ENCODE measurements at regions not wholly inside any gene's neighbourhood (a gene's known extent, or its start where the extent isn't known, plus 50 kb on each side); places are given as distances from the start of the nearest gene placed in this dataset.

DNA sequence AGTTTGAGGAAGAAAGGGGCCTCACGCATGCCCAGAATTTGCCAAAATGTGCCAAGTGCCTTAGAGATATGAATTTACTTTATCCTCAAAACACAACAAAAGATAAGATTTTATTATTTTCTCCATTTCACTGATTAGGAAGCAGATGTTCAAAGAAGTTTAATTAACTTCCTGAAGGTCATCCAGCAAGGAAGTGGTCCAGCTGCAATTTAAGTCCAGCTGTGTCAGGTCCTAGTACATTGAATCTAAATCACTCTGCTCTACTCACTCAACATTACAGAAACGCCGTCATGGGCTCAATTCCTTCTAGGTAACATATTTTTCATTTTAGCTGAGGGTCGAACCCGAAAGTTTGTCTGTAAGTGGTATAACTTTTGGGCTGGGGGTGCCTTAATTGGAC lies 115.4 kb downstream of the CCDC34 start:
- Histone ChIP-seq H4K20me1 (replicated peaks; ENCODE audit: control insufficient read depth, insufficient read depth, low read length) (no peaks in the 10 kb centered on the region), H3K4me1 (replicated peaks in 1 of 2; ENCODE audit: control insufficient read depth in 2 of 2, insufficient read depth in 2 of 2, low read length in 2 of 2) (peaks cover 1 to 2% of the 10 kb centered on the region in 2 experiments; a peak in 3 of 5 replicates), H3K9me3 (replicated peaks; ENCODE audit: control insufficient read depth, insufficient read depth, low read depth, low read length) (no peaks in the 10 kb centered on the region), H3K4me3 (no peak overlapping the region), H3K79me2 (ENCODE audit: control insufficient read depth, insufficient read depth, low read length) (no peaks in the 10 kb centered on the region), H3K4me2 (ENCODE audit: insufficient read depth, low read length) (no peak overlapping the region), H3K9ac (ENCODE audit: insufficient read depth in 1 of 2, low read depth in 2 of 2, low read length in 2 of 2) (no peak overlapping the region), H3K9me1 (ENCODE audit: control insufficient read depth, insufficient read depth, low read length) (no peaks in the 10 kb centered on the region), H2AFZ (ENCODE audit: low read depth, low read length) (no peak overlapping the region), H3K27me3 (ENCODE audit: control insufficient read depth in 2 of 2, insufficient read depth in 2 of 2, low read length in 2 of 2) (peaks cover 0 to 3% of the 10 kb centered on the region in 2 experiments; a peak in 2 of 5 replicates), H3K36me3 (ENCODE audit: control insufficient read depth, insufficient read depth, low read length) (no peaks in the 10 kb centered on the region), H3K27ac (ENCODE audit: extremely low read depth, low read depth, low read length) (no peak overlapping the region)
- DNase-seq (ENCODE audit: extremely low read depth in 1 of 4, low spot score in 3 of 4) (no peak), ATAC-seq (no peak), FAIRE-seq (no peak)
- in situ Hi-C loops (cut with MboI) = no loop called here
- POLR2A ChIA-PET = no interaction called here
- TF ChIP-seq NFIC (IDR thresholded peaks at IDR 0.05) (no peak), ZNF766 (CRISPR knock-in tag; conservative IDR thresholded peaks at IDR 0.05) (no peak), ETV1 (tag; conservative IDR thresholded peaks at IDR 0.05; ENCODE audit: low read depth) (no peak), ZSCAN29 (IDR thresholded peaks at IDR 0.05) (no peak)
- WGBS (ENCODE audit: insufficient coverage, low coverage, missing lambda C conversion rate) = 14% methylated on average over 5 of the region's 5 CpGs
- no TSS peak for BruUV-seq (replicated peaks)
- intact Hi-C loops (cut with micrococcal nuclease) = no loop called here
- CTCF ChIA-PET (ENCODE audit: low intra/inter-chr PET ratio) = no interaction called here

DNA sequence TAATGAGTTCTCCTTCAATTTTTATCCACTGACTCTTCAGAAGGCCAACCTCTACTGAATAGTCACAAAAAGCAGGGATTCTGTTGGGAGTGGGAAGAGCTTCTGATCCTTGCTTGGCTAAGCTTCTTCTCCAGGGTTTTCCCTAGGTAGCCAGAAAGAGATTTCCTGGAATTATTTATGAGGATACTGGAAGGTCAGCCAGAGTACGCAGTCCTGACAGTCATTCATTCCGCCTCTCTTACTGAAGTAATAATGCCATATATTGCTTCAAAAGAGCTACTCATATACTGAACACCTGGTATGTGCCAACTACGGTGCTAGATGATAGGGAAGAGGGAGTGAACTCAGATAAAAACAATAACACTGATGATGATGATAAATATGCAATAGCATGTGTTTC lies 116.1 kb downstream of the CCDC34 start:
- Histone ChIP-seq H3K27me3 (ENCODE audit: control insufficient read depth in 2 of 2, insufficient read depth in 2 of 2, low read length in 2 of 2) (peaks cover 0 to 3% of the 10 kb centered on the region in 2 experiments; a peak in 2 of 5 replicates), H3K79me2 (ENCODE audit: control insufficient read depth, insufficient read depth, low read length) (no peaks in the 10 kb centered on the region), H4K20me1 (replicated peaks; ENCODE audit: control insufficient read depth, insufficient read depth, low read length) (no peaks in the 10 kb centered on the region), H3K4me2 (ENCODE audit: insufficient read depth, low read length) (no peak overlapping the region), H2AFZ (ENCODE audit: low read depth, low read length) (no peak overlapping the region), H3K4me1 (replicated peaks in 1 of 2; ENCODE audit: control insufficient read depth in 2 of 2, insufficient read depth in 2 of 2, low read length in 2 of 2) (peaks cover 3 to 7% of the 10 kb centered on the region in 2 experiments; a peak in 3 of 5 replicates), H3K27ac (ENCODE audit: extremely low read depth, low read depth, low read length) (no peak overlapping the region), H3K4me3 (no peak overlapping the region), H3K9me3 (replicated peaks; ENCODE audit: control insufficient read depth, insufficient read depth, low read depth, low read length) (no peaks in the 10 kb centered on the region), H3K9me1 (ENCODE audit: control insufficient read depth, insufficient read depth, low read length) (no peaks in the 10 kb centered on the region), H3K9ac (ENCODE audit: insufficient read depth in 1 of 2, low read depth in 2 of 2, low read length in 2 of 2) (no peak overlapping the region), H3K36me3 (ENCODE audit: control insufficient read depth, insufficient read depth, low read length) (no peaks in the 10 kb centered on the region)
- CTCF ChIA-PET (ENCODE audit: low intra/inter-chr PET ratio) = no interaction called here
- in situ Hi-C loops (cut with MboI) = no loop called here
- no TSS peak for BruUV-seq (replicated peaks)
- WGBS (ENCODE audit: insufficient coverage, low coverage, missing lambda C conversion rate) = 0% methylated on average over 3 of the region's 3 CpGs
- no peak for DNase-seq (ENCODE audit: extremely low read depth in 1 of 4, low spot score in 3 of 4)
- intact Hi-C loops (cut with micrococcal nuclease) = no loop called here
- FAIRE-seq = no peak
- no peak for ATAC-seq
- POLR2A ChIA-PET = interaction anchor here (1.0 kb wide), 1 partner anchor 51 kb away, joined by 3 read pairs; no protein-coding TSS in a partner anchor
- no peak for TF ChIP-seq ESRRB (CRISPR knock-in tag; IDR thresholded peaks at IDR 0.05; ENCODE audit: borderline replicate concordance)
- no peak for TF ChIP-seq TCF7 (IDR thresholded peaks at IDR 0.05; ENCODE audit: borderline replicate concordance)
- no peak for TF ChIP-seq ZFP30 (CRISPR knock-in tag; IDR thresholded peaks at IDR 0.05; ENCODE audit: borderline replicate concordance)
- TF ChIP-seq, protein P1, sequence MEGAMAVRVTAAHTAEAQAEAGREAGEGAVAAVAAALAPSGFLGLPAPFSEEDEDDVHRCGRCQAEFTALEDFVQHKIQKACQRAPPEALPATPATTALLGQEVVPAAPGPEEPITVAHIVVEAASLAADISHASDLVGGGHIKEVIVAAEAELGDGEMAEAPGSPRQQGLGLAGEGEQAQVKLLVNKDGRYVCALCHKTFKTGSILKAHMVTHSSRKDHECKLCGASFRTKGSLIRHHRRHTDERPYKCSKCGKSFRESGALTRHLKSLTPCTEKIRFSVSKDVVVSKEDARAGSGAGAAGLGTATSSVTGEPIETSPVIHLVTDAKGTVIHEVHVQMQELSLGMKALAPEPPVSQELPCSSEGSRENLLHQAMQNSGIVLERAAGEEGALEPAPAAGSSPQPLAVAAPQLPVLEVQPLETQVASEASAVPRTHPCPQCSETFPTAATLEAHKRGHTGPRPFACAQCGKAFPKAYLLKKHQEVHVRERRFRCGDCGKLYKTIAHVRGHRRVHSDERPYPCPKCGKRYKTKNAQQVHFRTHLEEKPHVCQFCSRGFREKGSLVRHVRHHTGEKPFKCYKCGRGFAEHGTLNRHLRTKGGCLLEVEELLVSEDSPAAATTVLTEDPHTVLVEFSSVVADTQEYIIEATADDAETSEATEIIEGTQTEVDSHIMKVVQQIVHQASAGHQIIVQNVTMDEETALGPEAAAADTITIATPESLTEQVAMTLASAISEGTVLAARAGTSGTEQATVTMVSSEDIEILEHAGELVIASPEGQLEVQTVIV (CRISPR knock-in tag; IDR thresholded peaks at IDR 0.05; ENCODE audit: borderline replicate concordance) = no peak
- TF ChIP-seq, protein P2, sequence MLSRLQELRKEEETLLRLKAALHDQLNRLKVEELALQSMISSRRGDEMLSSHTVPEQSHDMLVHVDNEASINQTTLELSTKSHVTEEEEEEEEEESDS (CRISPR knock-in tag; IDR thresholded peaks at IDR 0.05) = no peak

Measured in K562 (cell line).